ENCODE measurements at regions not wholly inside any gene's neighbourhood (a gene's known extent, or its start where the extent isn't known, plus 50 kb on each side); places are given as distances from the start of the nearest gene placed in this dataset.
"Not testable (repeated sequence)": the region's sequence is repeated elsewhere in the genome, so short reads cannot be mapped to it uniquely, and the experiment has no call there.

DNA sequence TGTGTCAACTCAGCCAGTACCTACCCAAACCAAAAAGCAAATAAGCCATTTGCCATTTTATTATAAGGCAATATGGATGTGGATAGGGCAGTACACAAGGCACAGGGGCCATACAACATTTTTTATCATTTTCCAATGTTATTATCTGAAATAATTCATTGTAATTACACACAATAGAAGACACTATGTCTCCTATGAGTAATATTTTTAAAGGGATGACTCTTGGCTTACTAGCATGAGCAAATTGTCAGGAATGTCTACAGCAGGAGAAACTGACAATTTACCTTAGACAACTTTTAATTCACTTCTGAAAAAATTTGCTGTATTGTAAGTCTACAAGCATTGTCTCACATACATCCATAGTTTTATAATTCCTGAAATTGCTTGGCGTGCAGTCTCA is 1193.9 kb upstream of the CELF4 start:
- no peak for DNase-seq

DNA sequence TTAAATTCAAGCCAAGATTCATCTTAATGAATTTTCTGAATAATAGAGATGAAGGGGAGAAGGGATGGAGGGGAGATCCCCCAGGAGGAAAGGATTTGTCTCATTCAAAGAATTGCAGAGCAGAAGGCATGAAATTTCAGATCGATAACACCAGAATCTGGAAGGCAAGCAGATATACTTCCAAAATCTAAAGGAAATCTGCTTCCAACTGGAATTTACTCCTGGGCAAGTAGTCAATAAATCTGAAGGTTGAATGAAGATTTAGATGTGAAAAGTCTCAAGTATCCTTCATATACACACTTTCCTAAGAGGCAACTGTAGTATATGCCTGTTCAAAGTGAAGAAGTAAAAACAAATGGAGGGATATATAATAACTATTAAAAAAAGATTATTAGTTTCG is 1190.8 kb upstream of the CELF4 start:
- DNase-seq = no peak

DNA sequence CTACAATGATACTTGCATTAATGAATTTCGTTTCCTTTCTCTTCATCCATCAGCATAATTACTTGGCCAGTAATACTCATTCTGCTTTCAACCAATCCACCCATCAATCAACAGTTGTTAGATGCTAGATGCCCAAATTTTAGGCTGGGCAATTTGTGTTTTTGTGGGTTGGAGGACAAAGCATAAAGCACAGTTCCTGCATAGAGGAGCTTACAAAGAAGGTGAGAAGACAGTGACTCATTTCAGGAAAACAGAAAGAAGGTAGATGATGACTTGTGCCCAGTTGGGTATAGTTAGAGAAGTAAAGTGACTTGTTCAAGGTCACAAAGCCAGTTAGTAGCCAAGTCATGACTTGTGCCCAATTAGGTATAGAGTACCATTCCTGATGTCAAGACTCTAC is 1186.8 kb upstream of the CELF4 start:
- DNase-seq = no peak

DNA sequence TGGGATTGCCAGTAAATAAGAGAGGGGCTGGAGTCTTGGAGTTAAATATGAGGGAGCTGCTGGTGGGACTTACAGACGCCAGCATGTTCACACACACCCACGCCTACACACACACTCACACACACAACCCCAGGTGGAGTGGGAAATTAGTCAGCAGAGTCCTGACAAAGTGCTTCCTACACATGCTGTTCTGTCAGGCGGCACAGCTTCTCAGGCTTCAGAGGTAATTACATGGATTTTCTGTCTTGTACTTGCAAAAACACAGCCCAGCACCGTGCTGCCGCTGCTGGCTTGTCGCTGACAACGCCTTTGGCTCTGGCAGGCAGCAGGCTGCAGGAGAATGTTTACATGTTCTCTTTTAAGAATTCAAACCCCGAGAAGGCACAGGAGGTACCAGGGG is 1186.3 kb upstream of the CELF4 start:
- no peak for DNase-seq

DNA sequence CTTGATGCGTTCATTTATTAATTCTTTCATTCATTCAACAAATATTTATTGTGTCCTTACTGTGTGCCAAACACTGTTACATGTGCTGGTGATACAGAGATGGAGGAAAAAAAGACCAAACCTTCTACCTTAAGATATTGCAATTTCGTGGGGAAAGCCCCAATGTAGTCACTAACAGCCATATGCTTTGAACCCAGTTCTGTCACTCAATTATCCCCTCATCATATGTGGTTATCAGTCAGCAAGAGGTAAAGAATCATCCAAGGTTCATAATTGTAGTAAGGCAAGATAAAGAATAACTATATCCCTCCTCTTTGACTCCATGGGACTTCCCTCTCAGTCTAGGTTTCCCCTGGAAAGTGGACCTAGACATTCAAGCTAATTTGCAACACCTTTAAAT is 1185.6 kb upstream of the CELF4 start:
- no peak for DNase-seq

DNA sequence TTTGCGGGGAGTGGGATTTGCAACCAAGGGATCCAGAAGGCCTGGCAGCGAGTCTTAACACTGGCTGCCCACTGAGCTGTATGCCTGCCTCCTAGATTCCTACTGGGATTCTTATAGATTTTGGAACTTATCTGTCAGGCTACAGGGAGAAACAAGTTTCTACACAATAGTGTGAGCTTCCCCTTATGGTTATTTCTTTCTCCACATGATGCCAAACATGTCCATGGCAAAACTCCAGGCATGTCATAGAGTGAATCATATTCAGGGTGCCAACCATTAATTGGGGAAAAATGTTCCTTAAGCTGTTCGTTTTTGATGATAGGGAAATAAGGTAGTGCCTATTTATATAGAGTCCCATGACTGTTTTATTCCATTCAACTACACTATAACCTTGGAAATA is 1185.2 kb upstream of the CELF4 start:
- DNase-seq = no peak

DNA sequence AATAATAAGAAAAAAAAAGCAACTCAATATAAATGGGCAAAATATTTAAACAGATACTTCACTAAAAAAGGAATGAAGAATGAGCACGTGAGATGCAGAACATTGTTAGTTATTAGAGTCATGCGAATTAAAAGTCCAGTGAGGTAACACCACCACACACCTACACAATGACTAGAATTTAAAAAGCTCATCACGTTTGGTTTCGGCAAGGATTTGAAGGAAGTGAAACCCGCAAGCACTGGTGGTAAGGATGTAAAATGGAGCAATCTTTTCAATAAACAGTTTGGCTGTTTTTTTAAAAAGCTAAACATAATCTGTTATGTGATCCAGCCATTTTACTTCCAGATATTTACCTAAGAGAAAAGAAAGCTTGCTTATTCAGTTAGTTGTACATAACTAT is 1181.6 kb upstream of the CELF4 start:
- DNase-seq = no peak

DNA sequence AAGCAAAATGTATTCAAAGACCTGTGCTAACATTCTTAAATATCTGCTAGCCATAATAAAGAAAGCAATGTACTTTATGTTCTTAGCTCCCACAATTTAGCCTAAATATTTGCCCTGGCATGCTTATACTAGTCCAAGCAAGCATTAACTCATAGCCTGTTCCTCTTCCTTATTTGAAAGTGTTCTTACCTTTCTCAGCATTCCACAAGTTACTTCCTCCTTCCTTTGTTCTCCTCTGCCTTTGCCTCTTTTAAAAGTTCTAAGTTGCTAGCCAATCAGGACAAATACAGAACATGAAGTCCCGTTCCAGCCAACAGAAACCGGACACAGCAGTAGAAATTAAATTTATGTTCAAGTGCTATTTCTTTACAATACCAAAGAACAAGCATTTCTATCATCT is 1154.6 kb upstream of the CELF4 start:
- not testable (repeated sequence) for DNase-seq

DNA sequence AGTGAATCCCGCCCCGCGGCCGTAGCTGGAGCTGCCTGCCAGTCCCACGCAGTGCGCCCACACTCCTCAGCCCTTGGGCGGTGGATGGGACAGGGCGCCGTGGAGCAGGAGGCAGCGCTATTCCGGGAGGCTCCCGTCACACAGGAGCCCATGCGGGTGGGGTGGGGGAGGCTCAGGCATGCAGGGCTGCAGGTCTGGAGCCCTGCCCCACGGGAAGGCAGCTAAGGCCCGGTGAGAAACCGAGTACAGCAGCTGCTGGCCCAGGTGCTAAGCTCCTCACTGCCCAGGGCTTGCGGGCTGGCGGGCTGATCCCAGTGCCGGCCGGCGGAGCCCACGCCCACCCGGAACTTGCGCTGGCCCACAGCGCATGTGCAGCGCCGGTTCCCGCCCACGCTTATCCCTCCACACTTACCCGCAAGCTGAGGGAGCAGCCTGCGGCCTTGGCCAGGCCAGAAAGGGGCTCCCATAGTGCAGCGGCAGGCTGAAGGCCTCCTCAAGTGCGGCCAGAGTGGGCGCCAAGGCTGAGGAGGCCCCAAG is 1152.8 kb upstream of the CELF4 start:
- DNase-seq = no peak

DNA sequence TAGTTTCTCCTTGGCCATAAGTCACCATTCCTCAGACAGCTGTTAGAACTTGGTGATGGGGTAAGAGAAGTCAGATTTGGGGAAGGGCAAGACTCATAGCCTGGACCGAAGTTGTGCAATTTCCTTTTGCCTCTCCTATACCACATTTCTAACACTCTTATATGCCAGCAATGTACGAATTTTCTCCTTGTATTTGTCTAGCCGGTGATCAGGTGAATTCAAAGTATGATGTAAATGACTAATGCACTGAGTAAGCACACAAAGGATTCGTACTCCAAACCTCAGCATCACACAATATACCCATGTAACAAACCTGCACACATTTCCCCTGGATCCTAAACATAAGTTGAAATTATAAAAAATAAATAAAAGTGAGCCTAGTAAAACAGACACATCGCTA is 1143.5 kb upstream of the CELF4 start:
- no peak for DNase-seq

DNA sequence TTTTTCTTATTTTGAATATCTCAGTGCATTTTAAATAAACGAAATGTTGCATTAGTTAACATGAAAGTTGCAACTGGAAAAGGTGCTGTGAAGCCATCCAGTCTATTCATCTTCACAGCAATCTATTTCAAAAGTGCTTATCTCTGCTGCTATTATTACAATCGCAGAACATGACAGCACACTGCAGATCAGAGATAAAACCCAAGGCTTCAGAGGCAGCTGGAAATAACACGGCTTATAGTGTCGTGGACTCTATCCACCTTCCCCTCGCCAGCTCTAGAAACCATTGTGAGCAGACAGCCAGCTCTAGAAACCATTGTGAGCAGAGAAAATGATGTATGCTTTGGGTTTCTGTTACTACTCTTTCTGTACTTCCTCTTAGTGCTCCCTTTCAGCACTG is 1140.8 kb upstream of the CELF4 start:
- no peak for DNase-seq

DNA sequence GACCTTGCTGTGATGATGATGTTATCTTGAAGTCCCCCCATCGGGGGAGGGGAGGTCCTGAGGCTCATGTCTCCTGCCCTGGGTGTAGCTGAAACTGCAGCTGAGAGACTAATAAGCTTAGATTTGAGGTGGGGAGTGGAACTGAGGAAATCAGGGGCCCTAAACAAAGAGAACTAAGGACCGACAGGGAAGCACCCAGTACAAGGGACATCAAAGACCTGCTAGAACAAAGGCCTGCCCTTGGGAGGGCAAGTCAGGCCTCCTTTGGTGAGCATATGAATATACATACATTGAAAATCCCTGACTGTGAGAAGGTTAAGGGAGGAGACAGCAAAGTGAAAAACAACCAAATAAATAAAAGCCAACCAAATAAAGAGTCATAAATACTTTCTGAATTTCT is 1132.5 kb upstream of the CELF4 start:
- DNase-seq = no peak

DNA sequence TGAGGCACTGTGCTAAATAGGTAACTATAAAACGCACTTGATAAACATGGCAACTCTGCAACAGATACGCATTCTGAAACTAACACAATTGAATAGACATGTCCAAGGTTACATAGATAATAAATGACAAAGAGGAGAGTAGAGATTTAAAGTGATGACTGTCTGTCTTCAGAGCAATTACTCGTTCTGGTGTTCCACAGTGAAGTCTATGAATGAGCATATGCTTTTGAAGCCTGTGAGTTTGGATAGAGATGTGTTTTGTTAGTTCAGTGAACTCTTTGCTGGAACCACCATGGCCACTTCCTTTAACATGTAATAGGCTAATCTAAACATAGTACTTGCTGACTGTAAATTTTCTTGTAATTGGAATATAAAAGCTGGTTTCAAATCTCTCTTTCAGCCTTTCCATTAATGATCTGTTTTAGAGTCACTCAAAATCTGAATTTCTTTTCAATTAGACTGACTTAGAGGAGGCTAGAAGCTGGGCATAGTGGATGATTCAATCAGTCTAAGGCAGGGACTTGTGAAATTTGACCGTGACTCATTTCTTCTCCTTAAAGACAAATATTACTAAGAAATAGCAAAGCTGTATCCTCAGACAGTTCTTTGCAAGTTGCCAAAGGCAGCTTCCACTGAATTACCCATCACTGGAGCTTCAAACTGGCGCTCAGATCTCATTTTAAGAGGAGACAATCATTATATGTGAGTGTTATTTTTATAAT is 1130.1 kb upstream of the CELF4 start:
- no peak for DNase-seq

DNA sequence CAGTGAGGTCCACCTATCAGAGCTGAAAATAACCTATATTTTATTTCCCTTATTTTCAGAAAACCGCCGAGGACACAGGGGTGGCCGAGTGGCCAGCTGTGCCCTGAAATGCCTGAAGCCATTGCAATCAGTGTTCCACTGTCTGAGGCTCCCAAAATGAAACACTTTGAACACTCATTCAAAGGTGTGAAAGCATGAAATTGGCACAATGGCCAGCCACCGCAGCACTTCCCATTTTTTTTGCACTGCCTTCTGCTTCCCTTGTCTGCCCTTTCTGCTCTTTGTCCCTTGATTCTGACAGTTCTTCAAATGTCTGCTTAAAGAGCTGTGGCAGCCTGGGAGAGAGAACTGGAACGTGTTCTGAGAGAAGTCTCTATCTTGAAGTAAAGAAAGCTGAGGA is 1127.5 kb upstream of the CELF4 start:
- no peak for DNase-seq

DNA sequence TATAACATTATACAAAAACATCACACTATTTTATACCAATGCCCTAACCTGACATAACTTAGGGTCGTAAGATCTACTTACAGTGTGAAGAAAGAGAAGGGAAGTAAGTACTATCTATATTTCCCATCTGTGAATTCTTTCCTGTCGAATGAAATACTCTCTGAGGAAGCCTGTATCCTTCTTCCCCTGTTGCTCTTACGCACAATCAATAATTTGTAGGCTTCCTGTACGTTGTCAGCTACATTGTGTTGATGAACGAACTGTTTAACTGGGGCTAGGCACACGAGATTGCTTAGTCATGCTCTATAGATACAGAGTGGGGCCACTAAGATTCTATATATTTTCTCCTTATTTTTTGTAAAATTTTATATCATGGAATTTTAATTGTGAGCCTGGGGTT is 1125.0 kb upstream of the CELF4 start:
- no peak for DNase-seq

DNA sequence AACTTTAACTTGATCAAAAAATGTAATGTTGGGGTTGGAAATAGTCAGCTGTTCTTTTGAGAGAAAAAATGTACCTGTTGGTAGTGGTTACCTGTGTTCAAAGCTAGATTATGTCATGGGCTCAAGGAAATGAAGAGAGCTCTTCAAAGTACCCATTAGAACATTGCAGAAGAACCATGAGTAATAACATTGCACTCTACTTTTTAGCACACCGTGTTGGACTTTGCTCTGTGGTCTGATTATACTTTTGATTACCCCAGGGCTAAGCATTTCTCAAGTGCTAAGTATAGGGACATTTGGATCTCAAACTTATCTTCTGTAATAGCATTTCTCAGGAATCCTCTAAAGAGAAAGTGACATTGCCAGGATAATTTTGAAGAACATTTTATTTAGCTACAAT is 1122.8 kb upstream of the CELF4 start:
- DNase-seq = no peak

DNA sequence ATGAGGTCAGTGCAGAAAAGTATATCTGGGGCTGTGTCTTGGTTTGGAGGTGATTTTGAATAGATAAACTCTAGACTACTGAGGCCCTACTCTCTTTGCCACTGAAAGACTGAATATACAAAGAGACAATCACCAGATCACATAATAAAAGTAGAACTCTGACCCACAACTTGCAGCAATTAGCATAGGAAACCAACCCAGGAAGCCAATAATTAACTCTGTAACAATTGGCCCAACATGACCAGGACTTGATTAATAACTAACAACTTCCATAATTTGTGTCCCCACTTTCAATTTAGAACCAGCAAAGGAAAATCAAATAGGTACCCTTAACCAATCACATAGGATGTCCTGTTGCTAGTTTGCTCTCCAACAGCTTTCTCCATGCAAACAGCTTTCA is 1104.9 kb upstream of the CELF4 start:
- no peak for DNase-seq

DNA sequence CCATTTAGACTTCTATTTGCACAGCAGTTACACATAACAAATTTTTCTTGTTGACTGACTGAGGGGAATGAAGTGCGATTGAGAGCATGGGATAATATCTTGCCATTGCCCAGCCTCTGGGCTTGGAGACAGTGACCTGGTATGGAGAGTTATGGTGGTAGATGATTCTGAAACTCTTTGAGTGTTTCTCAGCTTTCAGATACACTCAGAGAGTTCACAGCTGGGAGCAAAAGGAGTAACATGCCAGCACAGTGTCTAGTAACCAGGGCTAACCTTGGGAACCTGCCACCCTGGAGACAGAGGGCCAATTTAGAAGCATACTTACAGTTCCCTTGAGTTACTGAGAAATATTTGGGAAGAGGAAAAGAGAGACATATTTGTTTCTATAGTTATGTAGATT is 1099.3 kb upstream of the CELF4 start:
- no peak for DNase-seq

DNA sequence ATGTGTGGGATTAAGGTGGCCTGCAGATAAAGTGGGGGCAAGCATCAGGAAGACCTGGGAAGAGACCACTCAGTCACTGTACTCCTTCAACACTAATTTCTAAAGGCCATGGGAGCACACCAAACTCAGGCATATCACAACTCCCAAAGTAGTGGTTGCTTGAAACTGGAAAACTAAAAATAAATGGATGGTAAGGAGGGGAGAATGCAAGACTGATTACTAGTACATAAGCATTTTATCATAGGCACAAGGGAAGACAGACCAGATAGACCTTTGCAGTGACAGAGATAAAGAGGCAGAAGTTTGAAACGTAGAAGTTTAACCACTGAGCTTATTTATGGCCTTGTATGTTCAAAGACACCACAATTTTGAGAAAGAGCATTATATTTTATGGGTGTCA is 1098.1 kb upstream of the CELF4 start:
- no peak for DNase-seq

DNA sequence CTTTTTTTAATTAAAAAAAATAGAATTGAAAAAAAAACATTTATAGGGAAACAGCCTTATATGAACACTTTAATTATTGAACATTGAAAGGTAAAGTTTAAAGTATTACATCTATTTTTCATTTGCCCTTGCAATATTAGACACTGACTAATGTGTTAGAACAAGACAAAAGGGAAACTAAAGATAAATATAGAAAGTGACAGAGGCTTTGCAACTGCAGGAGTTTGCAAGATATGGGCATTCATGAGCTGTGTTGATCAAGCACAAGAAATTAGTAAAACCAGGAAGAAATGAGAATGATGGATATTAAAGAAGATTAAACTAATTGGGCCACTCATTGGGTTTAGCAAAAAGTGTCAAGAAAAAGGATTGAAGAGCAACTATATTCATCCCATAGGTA is 1097.7 kb upstream of the CELF4 start:
- DNase-seq = no peak

DNA sequence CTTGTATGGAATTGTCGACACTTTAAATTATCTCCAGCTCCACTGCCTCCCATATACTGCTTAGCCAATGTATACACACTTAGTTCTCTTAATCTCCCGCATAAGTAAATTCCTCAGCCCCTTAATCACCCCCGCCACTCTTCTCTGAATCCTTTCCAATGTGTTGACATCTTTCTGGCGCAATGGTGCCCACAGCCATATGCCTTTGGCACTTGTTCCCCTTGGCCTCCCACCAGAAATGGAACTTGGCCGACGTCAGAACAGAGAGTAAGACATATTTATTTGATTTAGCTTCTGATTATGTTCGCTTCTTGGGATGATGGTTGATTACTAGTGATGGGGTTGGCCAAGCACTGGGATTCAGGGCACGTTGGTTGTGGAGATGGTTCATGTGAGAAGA is 1089.3 kb upstream of the CELF4 start:
- DNase-seq = no peak

DNA sequence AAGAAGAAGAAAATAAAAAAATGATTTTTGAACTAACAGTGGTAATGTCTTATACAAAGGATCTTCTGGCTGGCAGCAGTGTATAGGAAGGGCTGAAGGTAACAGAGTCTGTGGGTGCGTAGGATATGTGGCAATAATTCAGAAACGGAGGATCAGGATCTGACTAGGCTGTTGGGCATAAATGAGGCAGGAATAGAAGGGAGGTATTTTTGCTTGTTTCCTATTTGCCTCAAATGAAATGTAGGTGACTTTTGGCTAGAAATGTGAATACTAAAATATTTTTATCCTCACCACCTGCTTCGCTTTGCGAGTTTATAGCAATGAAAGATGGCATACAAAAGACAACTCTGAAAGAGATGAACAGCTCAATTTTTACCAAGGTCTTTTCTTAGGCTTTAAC is 1086.1 kb upstream of the CELF4 start:
- DNase-seq = no peak

DNA sequence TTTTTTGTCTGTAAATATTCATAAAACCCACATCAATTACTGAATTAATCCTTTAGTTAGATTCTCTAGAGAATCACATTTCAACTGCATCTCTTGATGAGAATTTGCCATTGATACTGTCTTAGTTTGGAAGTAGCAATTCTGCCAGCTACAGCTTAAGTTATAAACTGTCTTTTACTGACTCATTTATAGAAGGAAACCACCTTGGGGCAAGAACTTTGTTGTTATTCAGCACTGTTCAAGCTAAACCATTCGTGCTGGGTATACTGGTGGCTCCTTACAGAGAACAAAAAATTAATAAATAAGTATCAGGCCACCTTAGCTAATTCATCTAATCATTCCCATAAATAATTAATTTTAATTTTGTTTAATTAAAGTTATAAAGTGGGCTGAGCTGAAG is 1082.6 kb upstream of the CELF4 start:
- no peak for DNase-seq

DNA sequence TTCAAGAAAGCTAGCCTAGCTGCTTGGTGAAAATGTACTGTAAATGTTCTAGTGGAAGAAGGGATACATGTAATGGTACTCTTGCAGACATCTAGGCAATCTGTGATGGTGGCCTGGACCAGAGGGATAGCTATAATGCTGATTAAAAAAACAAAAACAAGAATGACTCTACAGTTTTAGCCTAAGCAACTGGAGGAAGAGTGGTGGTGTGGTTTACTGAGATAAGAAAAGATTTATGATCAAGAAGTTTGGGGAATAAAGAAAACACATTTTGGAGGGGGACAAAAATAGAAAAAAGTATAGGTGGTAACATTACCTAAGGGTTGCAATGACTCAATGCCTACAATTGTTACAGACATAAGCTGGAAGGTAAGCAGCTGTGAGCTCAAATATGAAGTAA is 1080.7 kb upstream of the CELF4 start:
- no peak for DNase-seq

DNA sequence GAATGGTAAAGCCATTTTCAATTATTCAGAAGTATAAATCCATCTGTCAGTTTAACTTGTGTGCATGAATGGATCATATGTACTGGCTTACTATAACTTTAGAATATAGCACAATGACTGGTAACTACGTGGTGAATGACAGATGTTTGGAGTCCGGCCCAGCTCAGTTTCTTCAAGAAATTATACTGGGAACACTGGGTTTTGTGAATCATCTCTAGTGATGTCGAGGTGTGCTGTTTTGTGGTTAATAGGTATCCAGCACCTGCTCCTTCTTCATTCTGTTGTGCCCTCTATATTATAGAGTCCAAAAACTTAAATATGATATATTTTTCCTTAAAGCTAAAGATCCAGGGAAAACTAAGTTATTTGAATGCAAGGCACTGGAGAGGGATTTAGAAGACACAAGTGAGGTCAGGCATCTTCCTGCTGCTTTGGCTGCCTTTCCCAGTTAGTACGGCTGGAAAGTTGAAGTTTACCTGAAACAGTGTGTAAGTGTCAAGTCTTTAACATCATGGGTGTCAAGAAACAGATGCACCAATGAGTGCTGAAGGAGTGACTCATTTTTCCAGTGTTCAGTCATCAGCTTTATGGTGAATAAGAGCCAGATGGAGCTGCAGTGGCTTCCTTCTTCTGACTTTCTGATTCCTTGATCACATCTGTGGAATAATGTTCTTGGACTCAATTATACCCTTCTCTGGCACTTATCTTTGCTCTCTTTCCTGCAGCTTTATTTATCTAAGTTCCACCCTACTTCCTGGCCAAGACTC is 1079.5 kb upstream of the CELF4 start:
- no peak for DNase-seq

Measured in NCI-H2081 treated with DMSO at 0.1 percent for 48 hours (cell line).